ENCODE measurements at regions not wholly inside any gene's neighbourhood (a gene's known extent, or its start where the extent isn't known, plus 50 kb on each side); places are given as distances from the start of the nearest gene placed in this dataset.

DNA sequence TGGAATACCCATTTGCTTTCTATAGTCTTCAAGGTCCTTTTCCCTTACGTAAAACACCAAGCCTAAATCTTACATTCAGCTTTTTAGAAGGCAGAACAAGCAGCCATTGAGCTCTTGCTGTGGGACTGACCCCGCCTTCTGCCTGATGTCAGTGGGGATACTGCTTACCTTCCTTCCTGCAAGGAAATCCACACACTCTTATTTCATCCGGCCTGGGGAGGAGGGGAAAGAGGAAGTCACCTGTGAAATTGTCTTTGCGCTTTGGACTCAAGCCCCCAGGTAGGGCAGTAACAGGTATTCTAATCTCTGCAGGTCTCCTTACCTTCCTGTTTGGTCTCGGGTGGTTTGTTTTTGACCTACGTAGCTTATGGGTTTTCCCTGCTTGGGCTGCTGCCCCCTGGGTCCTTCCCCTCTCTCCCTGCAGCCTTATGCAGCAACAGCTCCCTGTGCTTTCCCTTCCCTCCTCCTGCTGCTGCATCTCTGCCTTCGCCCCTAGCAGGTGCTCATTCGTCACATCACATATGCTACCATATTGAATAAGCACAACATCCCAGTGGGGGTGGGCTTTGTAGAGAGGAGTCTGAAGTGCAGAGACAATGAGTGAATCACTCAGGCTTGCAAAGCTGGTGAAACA, 402.5 kb upstream of the TRIB2 start:
- Histone ChIP-seq H4K20me1 (ENCODE audit: insufficient read depth) (no peaks in the 10 kb centered on the region), H3K27me3 (ENCODE audit: insufficient read depth, low read length) (no peaks in the 10 kb centered on the region), H2AFZ (ENCODE audit: low read depth, low read length, poor library complexity, severe bottlenecking) (no peak overlapping the region), H3K27ac (ENCODE audit: low read depth, low read length) (no peak overlapping the region), H3K9me2 (ENCODE audit: insufficient read depth) (no peaks in the 10 kb centered on the region), H3K36me3 (ENCODE audit: control insufficient read depth in 1 of 2, insufficient read depth in 2 of 2, low read length in 2 of 2) (no peaks in the 10 kb centered on the region), H3K79me2 (ENCODE audit: insufficient read depth, low read length) (no peaks in the 10 kb centered on the region), H3K9ac (ENCODE audit: low read length) (no peak overlapping the region), H3K4me3 (replicated peaks in 1 of 2; ENCODE audit: low read depth in 1 of 2, low read length in 2 of 2) (no peak overlapping the region), H3K9me3 (ENCODE audit: control insufficient read depth in 1 of 2, insufficient read depth in 1 of 2, low read depth in 1 of 2, low read length in 2 of 2) (no peaks in the 10 kb centered on the region), H3K4me2 (ENCODE audit: low read length) (no peak overlapping the region), H3K4me1 (ENCODE audit: control insufficient read depth in 1 of 2, insufficient read depth in 2 of 2, low read length in 2 of 2) (no peaks in the 10 kb centered on the region; a peak in 1 of 4 replicates)
- intact Hi-C loops (cut with micrococcal nuclease), result no loop called here
- ChIA-PET CTCF (no interaction called here), POLR2A (interaction anchor here (0.6 kb wide), 1 partner anchor 451 kb away, joined by 3 read pairs; no protein-coding TSS in a partner anchor), RAD21 (ENCODE audit: low non-redundant PET in 1 of 2, low total read pairs in 2 of 2, uncharacterized antibody in 2 of 2, unreplicated experiment in 2 of 2) (no interaction called here)
- TF ChIP-seq YY1 (IDR thresholded peaks at IDR 0.05; ENCODE audit: extremely low read depth, insufficient replicate concordance, low read depth, low read length) (no peak), EGR1 (IDR thresholded peaks at IDR 0.05; ENCODE audit: low read depth) (no peak), JUND (IDR thresholded peaks at IDR 0.05) (no peak), CEBPB (IDR thresholded peaks at IDR 0.05; ENCODE audit: low read depth) (no peak), SRF (IDR thresholded peaks at IDR 0.05; ENCODE audit: low read depth) (no peak), RAD21 (IDR thresholded peaks at IDR 0.05; ENCODE audit: low read depth) (no peak), EZH2 (IDR thresholded peaks at IDR 0.05) (no peak), ZFX (IDR thresholded peaks at IDR 0.05) (no peak), POLR2A (IDR thresholded peaks at IDR 0.05; ENCODE audit: borderline replicate concordance, extremely low read depth, insufficient read depth, insufficient read length) (no peak), FOSL1 (IDR thresholded peaks at IDR 0.05; ENCODE audit: low read depth) (no peak), ZNF274 (IDR thresholded peaks at IDR 0.05; ENCODE audit: low read depth, low read length) (no peak), POLR2AphosphoS5 (IDR thresholded peaks at IDR 0.05; ENCODE audit: low read depth, low read length) (no peak), SP1 (IDR thresholded peaks at IDR 0.05; ENCODE audit: low read depth) (no peak), SIN3A (IDR thresholded peaks at IDR 0.05; ENCODE audit: low read depth) (no peak)
- TF ChIP-seq, protein P1, sequence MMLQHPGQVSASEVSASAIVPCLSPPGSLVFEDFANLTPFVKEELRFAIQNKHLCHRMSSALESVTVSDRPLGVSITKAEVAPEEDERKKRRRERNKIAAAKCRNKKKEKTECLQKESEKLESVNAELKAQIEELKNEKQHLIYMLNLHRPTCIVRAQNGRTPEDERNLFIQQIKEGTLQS (IDR thresholded peaks at IDR 0.05), result no peak
- TF ChIP-seq, protein P2, sequence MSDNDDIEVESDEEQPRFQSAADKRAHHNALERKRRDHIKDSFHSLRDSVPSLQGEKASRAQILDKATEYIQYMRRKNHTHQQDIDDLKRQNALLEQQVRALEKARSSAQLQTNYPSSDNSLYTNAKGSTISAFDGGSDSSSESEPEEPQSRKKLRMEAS (IDR thresholded peaks at IDR 0.05), result no peak
- TF ChIP-seq, protein P3, sequence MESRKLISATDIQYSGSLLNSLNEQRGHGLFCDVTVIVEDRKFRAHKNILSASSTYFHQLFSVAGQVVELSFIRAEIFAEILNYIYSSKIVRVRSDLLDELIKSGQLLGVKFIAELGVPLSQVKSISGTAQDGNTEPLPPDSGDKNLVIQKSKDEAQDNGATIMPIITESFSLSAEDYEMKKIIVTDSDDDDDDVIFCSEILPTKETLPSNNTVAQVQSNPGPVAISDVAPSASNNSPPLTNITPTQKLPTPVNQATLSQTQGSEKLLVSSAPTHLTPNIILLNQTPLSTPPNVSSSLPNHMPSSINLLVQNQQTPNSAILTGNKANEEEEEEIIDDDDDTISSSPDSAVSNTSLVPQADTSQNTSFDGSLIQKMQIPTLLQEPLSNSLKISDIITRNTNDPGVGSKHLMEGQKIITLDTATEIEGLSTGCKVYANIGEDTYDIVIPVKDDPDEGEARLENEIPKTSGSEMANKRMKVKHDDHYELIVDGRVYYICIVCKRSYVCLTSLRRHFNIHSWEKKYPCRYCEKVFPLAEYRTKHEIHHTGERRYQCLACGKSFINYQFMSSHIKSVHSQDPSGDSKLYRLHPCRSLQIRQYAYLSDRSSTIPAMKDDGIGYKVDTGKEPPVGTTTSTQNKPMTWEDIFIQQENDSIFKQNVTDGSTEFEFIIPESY (IDR thresholded peaks at IDR 0.05; ENCODE audit: extremely low read depth, insufficient replicate concordance, low read length), result no peak
- TF ChIP-seq, protein P4, sequence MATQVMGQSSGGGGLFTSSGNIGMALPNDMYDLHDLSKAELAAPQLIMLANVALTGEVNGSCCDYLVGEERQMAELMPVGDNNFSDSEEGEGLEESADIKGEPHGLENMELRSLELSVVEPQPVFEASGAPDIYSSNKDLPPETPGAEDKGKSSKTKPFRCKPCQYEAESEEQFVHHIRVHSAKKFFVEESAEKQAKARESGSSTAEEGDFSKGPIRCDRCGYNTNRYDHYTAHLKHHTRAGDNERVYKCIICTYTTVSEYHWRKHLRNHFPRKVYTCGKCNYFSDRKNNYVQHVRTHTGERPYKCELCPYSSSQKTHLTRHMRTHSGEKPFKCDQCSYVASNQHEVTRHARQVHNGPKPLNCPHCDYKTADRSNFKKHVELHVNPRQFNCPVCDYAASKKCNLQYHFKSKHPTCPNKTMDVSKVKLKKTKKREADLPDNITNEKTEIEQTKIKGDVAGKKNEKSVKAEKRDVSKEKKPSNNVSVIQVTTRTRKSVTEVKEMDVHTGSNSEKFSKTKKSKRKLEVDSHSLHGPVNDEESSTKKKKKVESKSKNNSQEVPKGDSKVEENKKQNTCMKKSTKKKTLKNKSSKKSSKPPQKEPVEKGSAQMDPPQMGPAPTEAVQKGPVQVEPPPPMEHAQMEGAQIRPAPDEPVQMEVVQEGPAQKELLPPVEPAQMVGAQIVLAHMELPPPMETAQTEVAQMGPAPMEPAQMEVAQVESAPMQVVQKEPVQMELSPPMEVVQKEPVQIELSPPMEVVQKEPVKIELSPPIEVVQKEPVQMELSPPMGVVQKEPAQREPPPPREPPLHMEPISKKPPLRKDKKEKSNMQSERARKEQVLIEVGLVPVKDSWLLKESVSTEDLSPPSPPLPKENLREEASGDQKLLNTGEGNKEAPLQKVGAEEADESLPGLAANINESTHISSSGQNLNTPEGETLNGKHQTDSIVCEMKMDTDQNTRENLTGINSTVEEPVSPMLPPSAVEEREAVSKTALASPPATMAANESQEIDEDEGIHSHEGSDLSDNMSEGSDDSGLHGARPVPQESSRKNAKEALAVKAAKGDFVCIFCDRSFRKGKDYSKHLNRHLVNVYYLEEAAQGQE (IDR thresholded peaks at IDR 0.05; ENCODE audit: low read depth), result no peak
- TF ChIP-seq, protein P5, sequence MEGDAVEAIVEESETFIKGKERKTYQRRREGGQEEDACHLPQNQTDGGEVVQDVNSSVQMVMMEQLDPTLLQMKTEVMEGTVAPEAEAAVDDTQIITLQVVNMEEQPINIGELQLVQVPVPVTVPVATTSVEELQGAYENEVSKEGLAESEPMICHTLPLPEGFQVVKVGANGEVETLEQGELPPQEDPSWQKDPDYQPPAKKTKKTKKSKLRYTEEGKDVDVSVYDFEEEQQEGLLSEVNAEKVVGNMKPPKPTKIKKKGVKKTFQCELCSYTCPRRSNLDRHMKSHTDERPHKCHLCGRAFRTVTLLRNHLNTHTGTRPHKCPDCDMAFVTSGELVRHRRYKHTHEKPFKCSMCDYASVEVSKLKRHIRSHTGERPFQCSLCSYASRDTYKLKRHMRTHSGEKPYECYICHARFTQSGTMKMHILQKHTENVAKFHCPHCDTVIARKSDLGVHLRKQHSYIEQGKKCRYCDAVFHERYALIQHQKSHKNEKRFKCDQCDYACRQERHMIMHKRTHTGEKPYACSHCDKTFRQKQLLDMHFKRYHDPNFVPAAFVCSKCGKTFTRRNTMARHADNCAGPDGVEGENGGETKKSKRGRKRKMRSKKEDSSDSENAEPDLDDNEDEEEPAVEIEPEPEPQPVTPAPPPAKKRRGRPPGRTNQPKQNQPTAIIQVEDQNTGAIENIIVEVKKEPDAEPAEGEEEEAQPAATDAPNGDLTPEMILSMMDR (IDR thresholded peaks at IDR 0.05 in 2 of 3, conservative IDR thresholded peaks at IDR 0.05 in 1 of 3; ENCODE audit: borderline replicate concordance in 1 of 3, insufficient read depth in 1 of 3, low read depth in 2 of 3, low read length in 2 of 3), result no peak
- ATAC-seq (no peak), DNase-seq (ENCODE audit: low read depth, low spot score) (no peak)
- BruUV-seq (replicated peaks), result no TSS peak
